GM23338 (cell line): ENCODE measurements at regions not wholly inside any gene's neighbourhood (a gene's known extent, or its start where the extent isn't known, plus 50 kb on each side); places are given as distances from the start of the nearest gene placed in this dataset.

ENCODE experiments used
- ATAC-seq: fragments of 200-7000 bp; cut with Tn5 transposase; 3 replicates; pipeline ENCODE4 v1.9.1; 2020
- DNase-seq: peaks from one replicate; pipeline ENCODE4 v3.0.0-alpha.2; 2015; ENCODE audit warnings: low spot score
- H2AFZ ChIP-seq: fragments of 200-600 bp; sonication (generic); 2 replicates; pipeline ENCODE4 v1.8.0; 2016; ENCODE audit warnings: antibody characterized with exemption, mild to moderate bottlenecking, moderate library complexity
- H3F3A ChIP-seq: fragments of 200-600 bp; sonication (generic); replicated peaks from 2 replicates; pipeline ENCODE4 v1.8.0; 2017; ENCODE audit warnings: antibody characterized with exemption, mixed run types, low read depth
- H3K27ac ChIP-seq: fragments of 200-600 bp; sonication (generic); 2 replicates; pipeline ENCODE4 v1.6.1; 2016; ENCODE audit warnings: low read depth
- H3K27me3 ChIP-seq: fragments of 200-600 bp; sonication (generic); 2 replicates; pipeline ENCODE4 v1.8.0; 2016; ENCODE audit warnings: mild to moderate bottlenecking, mixed run types, moderate library complexity; ENCODE audit not compliant: insufficient read depth
- H3K36me3 ChIP-seq: fragments of 200-600 bp; sonication (generic); 2 replicates; pipeline ENCODE4 v1.8.0; 2016; ENCODE audit warnings: mild to moderate bottlenecking; ENCODE audit not compliant: insufficient read depth
- H3K4me1 ChIP-seq: fragments of 200-600 bp; sonication (generic); 2 replicates; pipeline ENCODE4 v1.8.0; 2016; ENCODE audit warnings: mild to moderate bottlenecking, moderate library complexity; ENCODE audit not compliant: insufficient read depth
- H3K4me2 ChIP-seq: fragments of 200-600 bp; sonication (generic); 2 replicates; pipeline ENCODE4 v1.7.1; 2017; ENCODE audit warnings: mixed run types
- H3K4me3 ChIP-seq: fragments of 200-600 bp; sonication (generic); 2 replicates; pipeline ENCODE4 v1.6.1; 2016; ENCODE audit warnings: mixed run types
- H3K79me2 ChIP-seq: fragments of 200-600 bp; sonication (generic); replicated peaks from 2 replicates; pipeline ENCODE4 v1.8.0; 2017; ENCODE audit warnings: mild to moderate bottlenecking; ENCODE audit not compliant: insufficient read depth
- H3K9me2 ChIP-seq: fragments of 200-600 bp; sonication (generic); 2 replicates; pipeline ENCODE4 v1.8.0; 2017; ENCODE audit not compliant: insufficient read depth
- H4K20me1 ChIP-seq: fragments of 200-600 bp; sonication (generic); replicated peaks from 2 replicates; pipeline ENCODE4 v1.8.0; 2017; ENCODE audit warnings: mild to moderate bottlenecking; ENCODE audit not compliant: insufficient read depth
- H3K27ac Mint-ChIP-seq: 2 replicates; pipeline ENCODE4 v1.8.0; 2020; ENCODE audit warnings: inconsistent platforms, mild to moderate bottlenecking, moderate library complexity, mixed read lengths
- H3K27me3 Mint-ChIP-seq: 3 replicates; pipeline ENCODE4 v1.8.0; 2022; ENCODE audit warnings: low read depth, mild to moderate bottlenecking, moderate library complexity, mixed read lengths, inconsistent platforms; ENCODE audit not compliant: insufficient read depth, poor library complexity
- H3K36me3 Mint-ChIP-seq: 3 replicates; pipeline ENCODE4 v1.8.0; 2021; ENCODE audit warnings: low read depth, mild to moderate bottlenecking, inconsistent platforms, moderate library complexity, mixed read lengths
- H3K4me1 Mint-ChIP-seq: 3 replicates; pipeline ENCODE4 v1.8.0; 2020; ENCODE audit warnings: mild to moderate bottlenecking, inconsistent platforms, mixed read lengths
- H3K4me3 Mint-ChIP-seq: 3 replicates; pipeline ENCODE4 v1.8.0; 2021; ENCODE audit warnings: moderate library complexity, mild to moderate bottlenecking, inconsistent platforms, mixed read lengths
- H3K9me3 Mint-ChIP-seq: 3 replicates; pipeline ENCODE4 v1.8.0; 2020; ENCODE audit warnings: moderate library complexity, mild to moderate bottlenecking, inconsistent platforms, mixed read lengths
- CREB1 ChIP-seq: fragments of 250-450 bp; sonication (Bioruptor Pico); IDR thresholded peaks from 2 replicates; pipeline ENCODE4 v1.5.0; 2020; ENCODE audit warnings: low read depth, mild to moderate bottlenecking, moderate library complexity
- CTCF ChIP-seq, 2 experiments: fragments of 200-600 bp in 1 of 2; sonication (generic) in 1 of 2; conservative IDR thresholded peaks; 2 replicates each; pipeline versions ENCODE4 v1.5.1 to v1.6.1; 2016 to 2017; ENCODE audit warnings: antibody characterized with exemption in 2 of 2, low read depth in 2 of 2, mild to moderate bottlenecking in 2 of 2, moderate library complexity in 1 of 2
- ETS1 ChIP-seq: IDR thresholded peaks from 2 replicates; pipeline ENCODE4 v1.6.1; 2016; ENCODE audit warnings: antibody characterized with exemption
- EZH2 ChIP-seq: fragments of 200-600 bp; sonication (generic); IDR thresholded peaks from one replicate; pipeline ENCODE4 v1.8.0; 2017; ENCODE audit warnings: antibody characterized with exemption, mild to moderate bottlenecking, low read depth; ENCODE audit not compliant: unreplicated experiment
- EZH2phosphoT487 ChIP-seq: fragments of 200-600 bp; sonication (generic); IDR thresholded peaks from one replicate; pipeline ENCODE4 v1.8.1; 2018; ENCODE audit warnings: antibody characterized with exemption; ENCODE audit not compliant: unreplicated experiment
- JUNB ChIP-seq: IDR thresholded peaks from one replicate; pipeline ENCODE4 v1.6.1; 2016; ENCODE audit warnings: antibody characterized with exemption; ENCODE audit not compliant: unreplicated experiment
- NANOG ChIP-seq: IDR thresholded peaks from 2 replicates; pipeline ENCODE4 v1.6.1; 2016; ENCODE audit warnings: antibody characterized with exemption, borderline replicate concordance
- POLR2AphosphoS5 ChIP-seq: IDR thresholded peaks from 2 replicates; pipeline ENCODE4 v1.6.1; 2016; ENCODE audit warnings: antibody characterized with exemption, low read depth
- REST ChIP-seq: IDR thresholded peaks from one replicate; pipeline ENCODE4 v1.6.1; 2018; ENCODE audit warnings: antibody characterized with exemption; ENCODE audit not compliant: unreplicated experiment
- STAT1 ChIP-seq: IDR thresholded peaks from one replicate; pipeline ENCODE4 v1.6.1; 2016; ENCODE audit warnings: antibody characterized with exemption; ENCODE audit not compliant: unreplicated experiment
- ZNF114 ChIP-seq: fragments of 250-450 bp; sonication (Bioruptor Pico); IDR thresholded peaks from 2 replicates; pipeline ENCODE4 v1.5.0; 2020; ENCODE audit warnings: mild to moderate bottlenecking, moderate library complexity
- ZNF331 ChIP-seq: fragments of 250-450 bp; sonication (Bioruptor Pico); IDR thresholded peaks from 2 replicates; pipeline ENCODE4 v1.5.0; 2020; ENCODE audit warnings: low read depth, mild to moderate bottlenecking, moderate library complexity
- ZNF462 ChIP-seq: fragments of 250-450 bp; sonication (Bioruptor Pico); IDR thresholded peaks from 2 replicates; pipeline ENCODE4 v1.5.0; 2020; ENCODE audit warnings: mild to moderate bottlenecking, moderate library complexity

GRCh38 chr19:31604493-31605040 is 255.3 kb upstream of the TSHZ3 start:
- Histone ChIP-seq H4K20me1 (no peaks in the 10 kb centered on the region), H3F3A (no peaks in the 10 kb centered on the region), H3K36me3 (no peaks in the 10 kb centered on the region), H3K4me1 (no peaks in the 10 kb centered on the region), H2AFZ (no peak overlapping the region), H3K27me3 (no peaks in the 10 kb centered on the region), H3K4me2 (no peak overlapping the region), H3K27ac (no peak overlapping the region), H3K4me3 (no peak overlapping the region), H3K9me2 (peaks cover 7% of the 10 kb centered on the region; the same call in 1 of the 2 replicates), H3K79me2 (no peaks in the 10 kb centered on the region)
- Mint-ChIP-seq H3K4me1 (no peaks in the 10 kb centered on the region), H3K9me3 (no peaks in the 10 kb centered on the region; the same call in 2 of the 3 replicates), H3K27ac (no peak overlapping the region), H3K27me3 (peaks cover 18% of the 10 kb centered on the region), H3K36me3 (no peaks in the 10 kb centered on the region), H3K4me3 (no peak overlapping the region)
- ATAC-seq (no peak), DNase-seq (no peak)
- TF ChIP-seq STAT1 (no peak), ZNF114 (no peak), CTCF (conservative IDR thresholded peaks at IDR 0.05; ENCODE audit: low read depth in 2 of 2) (no peak), ETS1 (no peak), CREB1 (no peak), EZH2 (no peak), NANOG (no peak), EZH2phosphoT487 (no peak), ZNF462 (no peak), POLR2AphosphoS5 (no peak), REST (no peak), ZNF331 (CRISPR knock-in tag) (no peak), JUNB (no peak)
